GM19468 (cell line): ENCODE measurements at regions not wholly inside any gene's neighbourhood (a gene's known extent, or its start where the extent isn't known, plus 50 kb on each side); places are given as distances from the start of the nearest gene placed in this dataset.

ENCODE experiments used
- ATAC-seq: cut with Tn5 transposase; IDR thresholded peaks from one replicate; pipeline ENCODE4 v1.9.1; 2021; ENCODE audit warnings: mild to moderate bottlenecking, moderate library complexity, moderate number of reproducible peaks; ENCODE audit not compliant: unreplicated experiment; ENCODE audit errors: extremely low read depth

GRCh38 chr3:103906808-103907207 is 1459.9 kb upstream of the ALCAM start:
- no peak for ATAC-seq

- no peak for ATAC-seq
These were observed 1459.1 kb upstream of the ALCAM start for GRCh38 chr3:103907567-103907966.

- ATAC-seq, result no peak
These were observed 1457.3 kb upstream of the ALCAM start for GRCh38 chr3:103909395-103909794.

- ATAC-seq, result no peak
These were observed 1448.4 kb upstream of the ALCAM start for GRCh38 chr3:103918336-103918735.

GRCh38 chr3:103919327-103919726 is 1447.4 kb upstream of the ALCAM start:
- ATAC-seq, result no peak

GRCh38 chr3:103923907-103924306 is 1442.8 kb upstream of the ALCAM start:
- no peak for ATAC-seq

- no peak for ATAC-seq
These were observed 1442.2 kb upstream of the ALCAM start for GRCh38 chr3:103924544-103924943.

GRCh38 chr3:103926936-103927335 is 1439.8 kb upstream of the ALCAM start:
- ATAC-seq, result no peak

- no peak for ATAC-seq
These were observed 1438.8 kb upstream of the ALCAM start for GRCh38 chr3:103927896-103928295.

GRCh38 chr3:103937094-103937493 is 1429.6 kb upstream of the ALCAM start:
- ATAC-seq, result no peak

GRCh38 chr3:103947062-103947461 is 1419.6 kb upstream of the ALCAM start:
- no peak for ATAC-seq

GRCh38 chr3:103949693-103950092 is 1417.0 kb upstream of the ALCAM start:
- no peak for ATAC-seq

- ATAC-seq, result no peak
These were observed 1416.0 kb upstream of the ALCAM start for GRCh38 chr3:103950676-103951075.

GRCh38 chr3:103953796-103954195 is 1412.9 kb upstream of the ALCAM start:
- ATAC-seq, result no peak

GRCh38 chr3:103960819-103961218 is 1405.9 kb upstream of the ALCAM start:
- ATAC-seq, result no peak

GRCh38 chr3:103963599-103963998 is 1403.1 kb upstream of the ALCAM start:
- ATAC-seq, result no peak

GRCh38 chr3:103965764-103966163 is 1400.9 kb upstream of the ALCAM start:
- no peak for ATAC-seq

- ATAC-seq, result no peak
These were observed 1400.0 kb upstream of the ALCAM start for GRCh38 chr3:103966749-103967148.

- ATAC-seq, result peak; percentile 47
These were observed 1398.6 kb upstream of the ALCAM start for GRCh38 chr3:103968131-103968530.

- ATAC-seq, result peak; percentile 91
These were observed 1398.0 kb upstream of the ALCAM start for GRCh38 chr3:103968751-103969150.

GRCh38 chr3:103976931-103977339 is 1389.8 kb upstream of the ALCAM start:
- ATAC-seq, result peak; percentile 40

- ATAC-seq, result no peak
These were observed 1389.3 kb upstream of the ALCAM start for GRCh38 chr3:103977417-103977816.
